ENCODE measurements at regions not wholly inside any gene's neighbourhood (a gene's known extent, or its start where the extent isn't known, plus 50 kb on each side); places are given as distances from the start of the nearest gene placed in this dataset.

DNA sequence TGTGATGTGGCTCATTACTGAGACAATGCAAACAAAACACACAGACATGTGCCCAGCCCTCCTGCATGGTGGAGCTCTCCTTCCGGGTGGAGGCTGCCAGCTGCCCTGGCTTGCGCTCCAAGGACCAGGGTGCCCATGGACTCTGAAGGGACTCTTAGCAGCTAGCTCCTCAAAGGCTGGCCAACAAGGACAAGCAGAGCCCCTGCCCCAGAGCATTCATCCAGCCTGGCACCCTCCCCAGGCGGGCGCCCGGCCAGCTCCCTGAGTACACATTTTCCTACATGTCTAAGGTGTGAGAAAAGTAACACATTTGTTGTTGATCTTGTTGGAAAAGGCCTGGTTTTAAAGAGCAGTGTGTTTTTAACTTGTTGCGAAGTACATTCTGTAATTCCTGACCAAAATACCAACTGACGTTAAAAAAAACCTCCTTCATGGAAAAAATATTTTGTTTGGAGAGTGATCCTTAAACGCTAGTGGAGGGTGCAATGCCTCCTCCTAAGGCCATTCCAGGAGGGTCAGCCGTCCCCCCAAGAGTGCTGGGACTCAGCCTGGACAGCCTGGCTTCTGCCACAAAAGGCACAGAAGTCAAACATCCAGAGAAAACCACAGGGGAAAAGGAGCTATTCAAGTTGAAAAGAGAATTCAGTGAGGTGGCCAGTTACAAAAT is 86.9 kb downstream of the KLF15 start:
- no TSS peak for BruUV-seq (replicated peaks)
- peak overlapping the region; percentile 68 for H3K27ac ChIP-seq (ENCODE audit: low read depth, low read length, poor library complexity, severe bottlenecking)
- DNase-seq (ENCODE audit: low spot score) = no peak
- H3K36me3 ChIP-seq (ENCODE audit: insufficient read depth, low read length, poor library complexity, severe bottlenecking) = no peaks in the 10 kb centered on the region
- intact Hi-C loops (cut with micrococcal nuclease; ENCODE audit: unreplicated experiment) = no loop called here
- H3K9me3 ChIP-seq (ENCODE audit: low read depth, low read length, poor library complexity, severe bottlenecking) = no peaks in the 10 kb centered on the region
- no peaks in the 10 kb centered on the region for H3K27me3 ChIP-seq (replicated peaks; ENCODE audit: insufficient read depth, low read depth, low read length, poor library complexity)
- POLR2A ChIA-PET (ENCODE audit: low non-redundant PET) = no interaction called here
- H3K4me3 ChIP-seq (ENCODE audit: low read depth, low read length, poor library complexity, severe bottlenecking) = no peak overlapping the region
- H3K4me1 ChIP-seq (ENCODE audit: insufficient read depth, low read length, poor library complexity, severe bottlenecking) = peaks cover 16% of the 10 kb centered on the region
- CTCF ChIA-PET = no interaction called here
- TF ChIP-seq, protein P1, sequence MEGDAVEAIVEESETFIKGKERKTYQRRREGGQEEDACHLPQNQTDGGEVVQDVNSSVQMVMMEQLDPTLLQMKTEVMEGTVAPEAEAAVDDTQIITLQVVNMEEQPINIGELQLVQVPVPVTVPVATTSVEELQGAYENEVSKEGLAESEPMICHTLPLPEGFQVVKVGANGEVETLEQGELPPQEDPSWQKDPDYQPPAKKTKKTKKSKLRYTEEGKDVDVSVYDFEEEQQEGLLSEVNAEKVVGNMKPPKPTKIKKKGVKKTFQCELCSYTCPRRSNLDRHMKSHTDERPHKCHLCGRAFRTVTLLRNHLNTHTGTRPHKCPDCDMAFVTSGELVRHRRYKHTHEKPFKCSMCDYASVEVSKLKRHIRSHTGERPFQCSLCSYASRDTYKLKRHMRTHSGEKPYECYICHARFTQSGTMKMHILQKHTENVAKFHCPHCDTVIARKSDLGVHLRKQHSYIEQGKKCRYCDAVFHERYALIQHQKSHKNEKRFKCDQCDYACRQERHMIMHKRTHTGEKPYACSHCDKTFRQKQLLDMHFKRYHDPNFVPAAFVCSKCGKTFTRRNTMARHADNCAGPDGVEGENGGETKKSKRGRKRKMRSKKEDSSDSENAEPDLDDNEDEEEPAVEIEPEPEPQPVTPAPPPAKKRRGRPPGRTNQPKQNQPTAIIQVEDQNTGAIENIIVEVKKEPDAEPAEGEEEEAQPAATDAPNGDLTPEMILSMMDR (conservative IDR thresholded peaks at IDR 0.05; ENCODE audit: low read depth, low read length) = no peak
- TF ChIP-seq EZH2 (IDR thresholded peaks at IDR 0.05; ENCODE audit: borderline replicate concordance, low read depth, low read length, poor library complexity, severe bottlenecking) = no peak

DNA sequence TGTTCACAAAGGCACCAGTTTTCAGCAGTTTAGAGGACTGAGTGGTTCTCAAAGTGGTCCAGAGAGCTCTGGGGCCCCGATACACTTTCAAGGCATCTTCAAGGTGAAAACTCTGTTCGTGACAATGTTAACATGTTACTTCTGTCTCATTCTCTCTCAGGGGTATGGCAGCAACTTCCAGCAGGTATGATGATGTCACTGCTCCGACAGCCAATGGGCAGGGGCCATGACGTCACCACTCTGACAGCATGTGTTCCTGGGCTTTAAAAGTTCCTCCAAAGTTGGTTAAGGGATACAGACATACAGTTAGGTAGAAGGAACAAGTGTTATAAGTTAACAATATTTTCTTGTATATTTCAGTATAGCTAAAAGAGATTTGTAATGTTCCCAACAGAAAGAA is 87.9 kb downstream of the KLF15 start:
- DNase-seq (ENCODE audit: low spot score) = no peak
- intact Hi-C loops (cut with micrococcal nuclease; ENCODE audit: unreplicated experiment) = no loop called here
- CTCF ChIA-PET = no interaction called here
- no peaks in the 10 kb centered on the region for H3K27me3 ChIP-seq (replicated peaks; ENCODE audit: insufficient read depth, low read depth, low read length, poor library complexity)
- POLR2A ChIA-PET (ENCODE audit: low non-redundant PET) = no interaction called here
- H3K9me3 ChIP-seq (ENCODE audit: low read depth, low read length, poor library complexity, severe bottlenecking) = no peaks in the 10 kb centered on the region
- no TSS peak for BruUV-seq (replicated peaks)
- H3K4me1 ChIP-seq (ENCODE audit: insufficient read depth, low read length, poor library complexity, severe bottlenecking) = peaks cover 25% of the 10 kb centered on the region
- H3K27ac ChIP-seq (ENCODE audit: low read depth, low read length, poor library complexity, severe bottlenecking) = no peak overlapping the region
- TF ChIP-seq, protein P1 (conservative IDR thresholded peaks at IDR 0.05; ENCODE audit: low read depth, low read length) = no peak
- no peak for TF ChIP-seq EZH2 (IDR thresholded peaks at IDR 0.05; ENCODE audit: borderline replicate concordance, low read depth, low read length, poor library complexity, severe bottlenecking)
- no peaks in the 10 kb centered on the region for H3K36me3 ChIP-seq (ENCODE audit: insufficient read depth, low read length, poor library complexity, severe bottlenecking)
- H3K4me3 ChIP-seq (ENCODE audit: low read depth, low read length, poor library complexity, severe bottlenecking) = no peak overlapping the region

DNA sequence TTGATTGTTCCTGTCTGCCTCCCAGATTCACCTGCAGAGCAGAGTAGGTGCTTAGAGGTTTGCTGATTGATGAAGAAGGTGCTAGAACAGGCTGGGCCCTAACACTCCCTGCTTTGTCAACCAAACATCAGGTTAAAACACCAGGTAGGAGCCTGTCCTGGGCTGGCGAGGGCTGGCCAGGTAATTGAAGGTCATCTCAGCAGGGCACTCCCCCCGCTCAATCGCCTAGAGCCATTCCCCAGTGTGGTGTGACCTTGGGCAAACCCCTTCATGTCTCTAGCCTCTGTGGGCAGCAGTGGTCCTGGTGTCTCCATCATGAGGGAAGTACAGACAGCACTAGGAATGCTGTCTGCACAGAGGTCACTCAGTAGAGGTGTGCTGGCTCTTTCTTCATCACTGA is 88.3 kb downstream of the KLF15 start:
- ChIA-PET CTCF (no interaction called here), POLR2A (ENCODE audit: low non-redundant PET) (no interaction called here)
- no peaks in the 10 kb centered on the region for H3K36me3 ChIP-seq (ENCODE audit: insufficient read depth, low read length, poor library complexity, severe bottlenecking)

More for the DNA sequence above, 88.3 kb downstream of the KLF15 start:
- no peak overlapping the region for H3K4me3 ChIP-seq (ENCODE audit: low read depth, low read length, poor library complexity, severe bottlenecking)
- H3K9me3 ChIP-seq (ENCODE audit: low read depth, low read length, poor library complexity, severe bottlenecking) = no peaks in the 10 kb centered on the region
- no peaks in the 10 kb centered on the region for H3K27me3 ChIP-seq (replicated peaks; ENCODE audit: insufficient read depth, low read depth, low read length, poor library complexity)
- no peak overlapping the region for H3K27ac ChIP-seq (ENCODE audit: low read depth, low read length, poor library complexity, severe bottlenecking)
- peaks cover 30% of the 10 kb centered on the region for H3K4me1 ChIP-seq (ENCODE audit: insufficient read depth, low read length, poor library complexity, severe bottlenecking)
- no peak for DNase-seq (ENCODE audit: low spot score)
- intact Hi-C loops (cut with micrococcal nuclease; ENCODE audit: unreplicated experiment) = no loop called here
- no peak for TF ChIP-seq EZH2 (IDR thresholded peaks at IDR 0.05; ENCODE audit: borderline replicate concordance, low read depth, low read length, poor library complexity, severe bottlenecking)
- TF ChIP-seq, protein P1 (conservative IDR thresholded peaks at IDR 0.05; ENCODE audit: low read depth, low read length) = no peak
- BruUV-seq (replicated peaks) = no TSS peak

Data from A673 (cell line).